ENCODE measurements at regions not wholly inside any gene's neighbourhood (a gene's known extent, or its start where the extent isn't known, plus 50 kb on each side); places are given as distances from the start of the nearest gene placed in this dataset.

DNA sequence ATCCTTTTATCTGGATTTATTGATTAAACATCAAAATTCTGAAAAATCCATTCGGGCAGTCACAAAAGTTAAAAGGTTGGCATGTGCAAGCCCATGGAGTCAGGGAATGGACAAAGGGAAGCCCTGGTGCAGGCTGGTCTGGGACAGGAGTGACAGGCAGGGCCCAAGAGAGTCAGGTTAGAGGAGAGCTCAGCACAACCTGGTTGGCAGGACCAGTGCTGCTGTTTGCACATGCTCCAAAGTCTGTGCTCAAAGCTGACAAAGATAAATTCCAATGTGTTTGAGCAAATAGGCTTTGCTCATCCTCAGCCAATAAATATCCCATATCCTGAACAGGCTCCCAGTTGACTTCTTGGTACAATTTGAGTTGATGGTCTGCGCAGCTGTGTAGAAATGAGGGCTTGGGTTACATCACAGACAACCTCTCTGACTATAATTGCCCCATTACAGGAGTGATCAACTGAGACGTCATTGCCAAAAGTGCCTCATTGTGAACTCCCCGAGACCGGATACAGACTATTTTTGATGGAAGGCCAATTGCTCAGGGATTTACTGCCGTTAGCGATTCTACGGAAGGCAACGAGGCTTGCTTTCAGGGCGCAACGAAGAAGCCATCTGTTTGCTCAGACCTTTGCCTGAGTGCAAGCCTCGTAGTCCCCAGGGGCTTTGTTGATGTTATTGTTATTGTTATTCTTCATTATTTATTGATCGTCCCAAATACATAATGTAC, 1008.1 kb upstream of the TENM3 start:
- DNase-seq, result no peak
- H3K27me3 ChIP-seq (ENCODE audit: control insufficient read depth, insufficient read depth, low read length), result no peaks in the 10 kb centered on the region
- H3K27ac ChIP-seq (ENCODE audit: low read depth in 2 of 2, low read length in 2 of 2), result no peak overlapping the region
- no peak for FAIRE-seq
- H3K4me3 ChIP-seq (ENCODE audit: low read length in 3 of 3), result no peak overlapping the region
- H3K9ac ChIP-seq (ENCODE audit: low read length in 3 of 3), result no peak overlapping the region
- intact Hi-C loops (cut with DNase I), result no loop called here
- H3K36me3 ChIP-seq (ENCODE audit: control insufficient read depth in 2 of 3, insufficient read depth in 3 of 3, low read length in 3 of 3), result no peaks in the 10 kb centered on the region
- no peaks in the 10 kb centered on the region for H3K9me3 ChIP-seq (ENCODE audit: control insufficient read depth in 2 of 3, insufficient read depth in 1 of 3, low read length in 3 of 3)
- no peaks in the 10 kb centered on the region for H3K4me1 ChIP-seq (ENCODE audit: control insufficient read depth in 2 of 3, insufficient read depth in 2 of 3, low read depth in 1 of 3, low read length in 3 of 3)
- TF ChIP-seq, protein P1, sequence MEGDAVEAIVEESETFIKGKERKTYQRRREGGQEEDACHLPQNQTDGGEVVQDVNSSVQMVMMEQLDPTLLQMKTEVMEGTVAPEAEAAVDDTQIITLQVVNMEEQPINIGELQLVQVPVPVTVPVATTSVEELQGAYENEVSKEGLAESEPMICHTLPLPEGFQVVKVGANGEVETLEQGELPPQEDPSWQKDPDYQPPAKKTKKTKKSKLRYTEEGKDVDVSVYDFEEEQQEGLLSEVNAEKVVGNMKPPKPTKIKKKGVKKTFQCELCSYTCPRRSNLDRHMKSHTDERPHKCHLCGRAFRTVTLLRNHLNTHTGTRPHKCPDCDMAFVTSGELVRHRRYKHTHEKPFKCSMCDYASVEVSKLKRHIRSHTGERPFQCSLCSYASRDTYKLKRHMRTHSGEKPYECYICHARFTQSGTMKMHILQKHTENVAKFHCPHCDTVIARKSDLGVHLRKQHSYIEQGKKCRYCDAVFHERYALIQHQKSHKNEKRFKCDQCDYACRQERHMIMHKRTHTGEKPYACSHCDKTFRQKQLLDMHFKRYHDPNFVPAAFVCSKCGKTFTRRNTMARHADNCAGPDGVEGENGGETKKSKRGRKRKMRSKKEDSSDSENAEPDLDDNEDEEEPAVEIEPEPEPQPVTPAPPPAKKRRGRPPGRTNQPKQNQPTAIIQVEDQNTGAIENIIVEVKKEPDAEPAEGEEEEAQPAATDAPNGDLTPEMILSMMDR (IDR thresholded peaks at IDR 0.05; ENCODE audit: borderline replicate concordance, extremely low read depth, insufficient read depth), result no peak

GRCh38 chr4:181245326-181245725, 997.9 kb upstream of the TENM3 start:
- Histone ChIP-seq H3K27ac (ENCODE audit: low read depth in 2 of 2, low read length in 2 of 2) (no peak overlapping the region), H3K9me3 (ENCODE audit: control insufficient read depth in 2 of 3, insufficient read depth in 1 of 3, low read length in 3 of 3) (no peaks in the 10 kb centered on the region), H3K4me3 (ENCODE audit: low read length in 3 of 3) (no peak overlapping the region), H3K36me3 (ENCODE audit: control insufficient read depth in 2 of 3, insufficient read depth in 3 of 3, low read length in 3 of 3) (no peaks in the 10 kb centered on the region), H3K4me1 (ENCODE audit: control insufficient read depth in 2 of 3, insufficient read depth in 2 of 3, low read depth in 1 of 3, low read length in 3 of 3) (no peaks in the 10 kb centered on the region), H3K27me3 (ENCODE audit: control insufficient read depth, insufficient read depth, low read length) (no peaks in the 10 kb centered on the region), H3K9ac (ENCODE audit: low read length in 3 of 3) (no peak overlapping the region)
- TF ChIP-seq, protein P1 (IDR thresholded peaks at IDR 0.05; ENCODE audit: borderline replicate concordance, extremely low read depth, insufficient read depth), result no peak
- intact Hi-C loops (cut with DNase I), result no loop called here
- DNase-seq (no peak), FAIRE-seq (no peak)

DNA sequence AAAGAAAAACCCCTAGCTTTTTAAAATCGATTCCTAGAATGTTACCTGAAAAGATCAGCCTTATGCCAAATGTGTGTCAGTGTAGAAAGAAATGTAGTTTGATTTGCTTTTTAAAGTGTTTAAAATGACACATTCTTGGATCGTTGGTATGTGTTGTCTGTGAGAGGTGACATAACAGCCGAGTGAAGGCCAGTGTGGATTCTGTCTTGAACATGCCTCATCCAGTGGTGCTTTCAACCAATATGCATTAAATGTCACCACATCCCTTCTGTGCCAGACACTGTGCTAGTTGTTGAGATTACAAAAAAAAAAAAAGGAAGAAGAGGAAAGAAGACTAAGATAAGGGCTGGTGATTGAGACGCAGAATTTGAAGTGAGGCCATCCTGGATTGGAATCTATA, 994.2 kb upstream of the TENM3 start:
- intact Hi-C loops (cut with DNase I), result no loop called here
- Histone ChIP-seq H3K36me3 (ENCODE audit: control insufficient read depth in 2 of 3, insufficient read depth in 3 of 3, low read length in 3 of 3) (no peaks in the 10 kb centered on the region), H3K4me1 (ENCODE audit: control insufficient read depth in 2 of 3, insufficient read depth in 2 of 3, low read depth in 1 of 3, low read length in 3 of 3) (no peaks in the 10 kb centered on the region), H3K27ac (ENCODE audit: low read depth in 2 of 2, low read length in 2 of 2) (no peak overlapping the region), H3K4me3 (ENCODE audit: low read length in 3 of 3) (no peak overlapping the region), H3K9me3 (ENCODE audit: control insufficient read depth in 2 of 3, insufficient read depth in 1 of 3, low read length in 3 of 3) (no peaks in the 10 kb centered on the region), H3K27me3 (ENCODE audit: control insufficient read depth, insufficient read depth, low read length) (no peaks in the 10 kb centered on the region), H3K9ac (ENCODE audit: low read length in 3 of 3) (no peak overlapping the region)
- no peak for FAIRE-seq
- TF ChIP-seq, protein P1 (IDR thresholded peaks at IDR 0.05; ENCODE audit: borderline replicate concordance, extremely low read depth, insufficient read depth), result no peak
- no peak for DNase-seq

DNA sequence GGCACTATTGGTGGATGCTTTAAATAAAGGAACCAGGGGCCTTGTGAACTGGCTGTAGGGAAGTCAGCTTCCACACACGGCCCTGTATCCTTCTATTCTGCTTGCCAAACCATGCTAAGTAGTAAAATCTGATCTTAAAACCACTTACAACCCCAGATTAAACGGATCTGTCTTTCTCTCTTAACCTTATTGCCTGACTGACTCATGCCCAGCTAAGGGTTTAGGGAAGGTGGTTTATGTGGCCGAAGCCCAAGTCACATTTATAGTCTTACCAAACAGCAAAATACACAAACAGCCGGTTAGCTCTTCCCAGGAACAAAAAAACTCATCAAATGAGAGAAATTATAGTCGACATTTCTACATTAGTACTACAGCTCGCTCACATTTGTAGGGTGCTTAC, 988.4 kb upstream of the TENM3 start:
- intact Hi-C loops (cut with DNase I), result no loop called here
- FAIRE-seq (no peak), DNase-seq (no peak)
- no peaks in the 10 kb centered on the region for H3K36me3 ChIP-seq (ENCODE audit: control insufficient read depth in 2 of 3, insufficient read depth in 3 of 3, low read length in 3 of 3)
- TF ChIP-seq, protein P1 (IDR thresholded peaks at IDR 0.05; ENCODE audit: borderline replicate concordance, extremely low read depth, insufficient read depth), result no peak
- no peaks in the 10 kb centered on the region for H3K27me3 ChIP-seq (ENCODE audit: control insufficient read depth, insufficient read depth, low read length)
- no peak overlapping the region for H3K4me3 ChIP-seq (ENCODE audit: low read length in 3 of 3)
- no peaks in the 10 kb centered on the region for H3K4me1 ChIP-seq (ENCODE audit: control insufficient read depth in 2 of 3, insufficient read depth in 2 of 3, low read depth in 1 of 3, low read length in 3 of 3)
- H3K27ac ChIP-seq (ENCODE audit: low read depth in 2 of 2, low read length in 2 of 2), result no peak overlapping the region
- no peaks in the 10 kb centered on the region for H3K9me3 ChIP-seq (ENCODE audit: control insufficient read depth in 2 of 3, insufficient read depth in 1 of 3, low read length in 3 of 3)
- no peak overlapping the region for H3K9ac ChIP-seq (ENCODE audit: low read length in 3 of 3)

All from kidney (tissue), 13 donors.